Amniotic epithelial cell (primary cell): ENCODE measurements at regions not wholly inside any gene's neighbourhood (a gene's known extent, or its start where the extent isn't known, plus 50 kb on each side); places are given as distances from the start of the nearest gene placed in this dataset.

ENCODE experiments used
- DNase-seq: peaks from one replicate; pipeline ENCODE4 v3.0.0-alpha.2; 2010; ENCODE audit warnings: low read depth

GRCh38 chr21:16013570-16013969 lies 283.8 kb downstream of the USP25 start:
- no peak for DNase-seq

GRCh38 chr21:16020878-16021277 lies 291.1 kb downstream of the USP25 start:
- no peak for DNase-seq

GRCh38 chr21:16022116-16022515 lies 292.3 kb downstream of the USP25 start:
- no peak for DNase-seq

- no peak for DNase-seq
These were observed 293.1 kb downstream of the USP25 start for GRCh38 chr21:16022921-16023320.

- no peak for DNase-seq
These were observed 298.4 kb downstream of the USP25 start for GRCh38 chr21:16028142-16028541.

GRCh38 chr21:16028941-16029464 lies 299.2 kb downstream of the USP25 start:
- no peak for DNase-seq

GRCh38 chr21:16033193-16033592 lies 303.4 kb downstream of the USP25 start:
- DNase-seq: no peak

GRCh38 chr21:16034446-16035190 lies 304.8 kb downstream of the USP25 start:
- no peak for DNase-seq

- peak; percentile 47 for DNase-seq
These were observed 307.7 kb downstream of the USP25 start for GRCh38 chr21:16037421-16037955.

- DNase-seq: peak; percentile 62
These were observed 310.8 kb downstream of the USP25 start for GRCh38 chr21:16040601-16041000.

GRCh38 chr21:16044676-16045075 lies 314.9 kb downstream of the USP25 start:
- peak; percentile 50 for DNase-seq

- peak; percentile 10 for DNase-seq
These were observed 317.0 kb downstream of the USP25 start for GRCh38 chr21:16046656-16047330.

GRCh38 chr21:16047904-16048303 lies 318.1 kb downstream of the USP25 start:
- peak; percentile 13 for DNase-seq

GRCh38 chr21:16055014-16055413 lies 325.2 kb downstream of the USP25 start:
- no peak for DNase-seq

- DNase-seq: no peak
These were observed 329.1 kb downstream of the USP25 start for GRCh38 chr21:16058896-16059295.

- DNase-seq: no peak
These were observed 330.2 kb downstream of the USP25 start for GRCh38 chr21:16059981-16060380.

- DNase-seq: no peak
These were observed 331.4 kb downstream of the USP25 start for GRCh38 chr21:16061194-16061593.

- no peak for DNase-seq
These were observed 339.7 kb downstream of the USP25 start for GRCh38 chr21:16069178-16070112.

GRCh38 chr21:16070207-16070651 lies 340.4 kb downstream of the USP25 start:
- DNase-seq: no peak

GRCh38 chr21:16071092-16071491 lies 341.3 kb downstream of the USP25 start:
- DNase-seq: no peak

- no peak for DNase-seq
These were observed 342.0 kb downstream of the USP25 start for GRCh38 chr21:16071761-16072160.

GRCh38 chr21:16072221-16072620 lies 342.4 kb downstream of the USP25 start:
- no peak for DNase-seq
